Hepatocyte (in vitro differentiated cells): ENCODE measurements at regions not wholly inside any gene's neighbourhood (a gene's known extent, or its start where the extent isn't known, plus 50 kb on each side); places are given as distances from the start of the nearest gene placed in this dataset.

Experiments used
- DNase-seq: peaks from one replicate; pipeline ENCODE4 v3.0.0-alpha.2; 2016; ENCODE audit warnings: low spot score
- H2AFZ ChIP-seq: fragments of 200-600 bp; sonication (generic); 2 replicates; pipeline ENCODE4 v1.6.0; 2016; ENCODE audit warnings: antibody characterized with exemption, mild to moderate bottlenecking
- H3K27ac ChIP-seq: fragments of 200-600 bp; sonication (generic); 2 replicates; pipeline ENCODE4 v1.5.1; 2016; ENCODE audit warnings: mild to moderate bottlenecking
- H3K27me3 ChIP-seq: fragments of 200-600 bp; sonication (generic); 2 replicates; pipeline ENCODE4 v1.6.1; 2016
- H3K36me3 ChIP-seq: fragments of 200-600 bp; sonication (generic); replicated peaks from 2 replicates; pipeline ENCODE4 v1.5.1; 2016; ENCODE audit warnings: low read depth; ENCODE audit not compliant: insufficient read depth
- H3K4me1 ChIP-seq: fragments of 200-600 bp; sonication (generic); 2 replicates; pipeline ENCODE4 v1.5.1; 2016; ENCODE audit warnings: mild to moderate bottlenecking, moderate library complexity; ENCODE audit not compliant: insufficient read depth
- H3K4me2 ChIP-seq: fragments of 200-600 bp; sonication (generic); 2 replicates; pipeline ENCODE4 v1.6.0; 2016
- H3K4me3 ChIP-seq: fragments of 200-600 bp; sonication (generic); 2 replicates; pipeline ENCODE4 v1.5.1; 2016; ENCODE audit warnings: mild to moderate bottlenecking
- H3K79me2 ChIP-seq: fragments of 200-600 bp; sonication (generic); 2 replicates; pipeline ENCODE4 v1.6.0; 2017; ENCODE audit warnings: mild to moderate bottlenecking
- H3K9me2 ChIP-seq: fragments of 200-600 bp; sonication (generic); replicated peaks from 2 replicates; pipeline ENCODE4 v1.6.0; 2017; ENCODE audit warnings: mild to moderate bottlenecking; ENCODE audit not compliant: insufficient read depth
- H3K9me3 ChIP-seq: fragments of 200-600 bp; sonication (generic); 2 replicates; pipeline ENCODE4 v1.5.1; 2016; ENCODE audit warnings: low read depth, mild to moderate bottlenecking
- H4K20me1 ChIP-seq: fragments of 200-600 bp; sonication (generic); 2 replicates; pipeline ENCODE4 v1.6.0; 2016; ENCODE audit warnings: mild to moderate bottlenecking; ENCODE audit not compliant: insufficient read depth, poor library complexity, severe bottlenecking
- EZH2 ChIP-seq: fragments of 200-600 bp; sonication (generic); IDR thresholded peaks from 2 replicates; pipeline ENCODE4 v1.6.1; 2016; ENCODE audit warnings: antibody characterized with exemption, mild to moderate bottlenecking, borderline replicate concordance
- EZH2phosphoT487 ChIP-seq: fragments of 200-600 bp; sonication (generic); IDR thresholded peaks from one replicate; pipeline ENCODE4 v1.6.1; 2018; ENCODE audit warnings: antibody characterized with exemption, mild to moderate bottlenecking, low read depth, moderate library complexity; ENCODE audit not compliant: unreplicated experiment, severe bottlenecking
- WGBS: methylation state at CpG from one replicate; pipeline ENCODE4 v1.1.6; 2016; ENCODE audit warnings: low lambda C conversion rate; ENCODE audit errors: missing lambda C conversion rate; 5-methylcytosine and 5-hydroxymethylcytosine counted together
- TF ChIP-seq, protein P1 (sequence below): fragments of 200-600 bp; sonication (generic); IDR thresholded peaks from 2 replicates; pipeline ENCODE4 v1.5.1; 2016; ENCODE audit warnings: antibody characterized with exemption, mild to moderate bottlenecking; ENCODE audit not compliant: poor library complexity

DNA sequence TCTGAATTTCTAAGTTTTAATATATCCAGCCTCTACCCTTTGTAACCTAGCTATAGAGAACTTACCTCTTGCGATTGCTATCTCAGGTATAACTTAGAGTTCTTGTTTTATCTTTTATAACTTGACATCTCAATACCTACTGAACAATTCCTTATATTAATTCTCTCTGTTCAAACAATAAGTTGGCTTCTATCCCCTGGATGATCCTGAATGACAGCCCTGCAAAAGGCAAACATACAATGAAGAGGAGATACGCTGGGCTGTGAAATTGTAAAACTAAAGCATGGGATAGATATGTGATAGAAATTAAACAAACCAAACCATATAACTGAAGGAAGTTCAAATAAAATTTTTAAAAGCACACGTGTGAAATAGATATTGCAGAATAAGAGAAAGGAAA, 513.6 kb upstream of the PTCHD4 start:
- Histone ChIP-seq H3K27ac (no peak overlapping the region), H3K36me3 (no peaks in the 10 kb centered on the region), H3K79me2 (no peaks in the 10 kb centered on the region), H3K9me3 (no peaks in the 10 kb centered on the region), H3K9me2 (no peaks in the 10 kb centered on the region), H4K20me1 (no peaks in the 10 kb centered on the region), H3K4me1 (no peaks in the 10 kb centered on the region), H2AFZ (no peak overlapping the region), H3K4me2 (no peak overlapping the region), H3K27me3 (no peaks in the 10 kb centered on the region), H3K4me3 (no peak overlapping the region)
- DNase-seq: no peak
- WGBS: 63% methylated on average over 3 of the region's 3 CpGs
- TF ChIP-seq, protein P1, sequence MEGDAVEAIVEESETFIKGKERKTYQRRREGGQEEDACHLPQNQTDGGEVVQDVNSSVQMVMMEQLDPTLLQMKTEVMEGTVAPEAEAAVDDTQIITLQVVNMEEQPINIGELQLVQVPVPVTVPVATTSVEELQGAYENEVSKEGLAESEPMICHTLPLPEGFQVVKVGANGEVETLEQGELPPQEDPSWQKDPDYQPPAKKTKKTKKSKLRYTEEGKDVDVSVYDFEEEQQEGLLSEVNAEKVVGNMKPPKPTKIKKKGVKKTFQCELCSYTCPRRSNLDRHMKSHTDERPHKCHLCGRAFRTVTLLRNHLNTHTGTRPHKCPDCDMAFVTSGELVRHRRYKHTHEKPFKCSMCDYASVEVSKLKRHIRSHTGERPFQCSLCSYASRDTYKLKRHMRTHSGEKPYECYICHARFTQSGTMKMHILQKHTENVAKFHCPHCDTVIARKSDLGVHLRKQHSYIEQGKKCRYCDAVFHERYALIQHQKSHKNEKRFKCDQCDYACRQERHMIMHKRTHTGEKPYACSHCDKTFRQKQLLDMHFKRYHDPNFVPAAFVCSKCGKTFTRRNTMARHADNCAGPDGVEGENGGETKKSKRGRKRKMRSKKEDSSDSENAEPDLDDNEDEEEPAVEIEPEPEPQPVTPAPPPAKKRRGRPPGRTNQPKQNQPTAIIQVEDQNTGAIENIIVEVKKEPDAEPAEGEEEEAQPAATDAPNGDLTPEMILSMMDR: no peak
- TF ChIP-seq EZH2phosphoT487 (no peak), EZH2 (no peak)

DNA sequence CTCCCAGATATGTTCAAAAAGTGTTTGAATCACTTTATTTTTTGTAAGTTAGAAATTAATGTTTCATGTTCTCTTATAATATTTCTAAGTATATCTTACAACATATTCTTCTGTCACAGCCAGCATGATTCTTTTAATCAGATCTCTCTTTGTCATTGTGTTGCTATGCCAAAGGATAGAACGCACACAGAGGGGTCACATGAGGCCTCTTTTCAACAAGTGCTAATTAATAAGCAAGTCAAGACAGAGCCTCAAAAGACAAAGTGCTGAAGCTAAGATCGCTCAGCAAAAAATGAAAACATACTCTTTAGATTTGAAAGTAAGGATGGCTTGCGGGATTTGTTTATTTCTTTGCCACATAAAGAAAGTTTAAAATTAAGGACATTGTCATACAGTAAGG, 508.8 kb upstream of the PTCHD4 start:
- Histone ChIP-seq H4K20me1 (no peaks in the 10 kb centered on the region), H3K4me1 (no peaks in the 10 kb centered on the region), H3K9me3 (no peaks in the 10 kb centered on the region), H2AFZ (no peak overlapping the region), H3K9me2 (no peaks in the 10 kb centered on the region), H3K4me2 (no peak overlapping the region), H3K4me3 (no peak overlapping the region), H3K27ac (no peak overlapping the region), H3K36me3 (no peaks in the 10 kb centered on the region), H3K27me3 (no peaks in the 10 kb centered on the region), H3K79me2 (no peaks in the 10 kb centered on the region)
- no peak for TF ChIP-seq EZH2
- no peak for TF ChIP-seq EZH2phosphoT487
- TF ChIP-seq, protein P1: no peak
- no peak for DNase-seq
- 79% methylated on average over 3 of the region's 3 CpGs for WGBS

DNA sequence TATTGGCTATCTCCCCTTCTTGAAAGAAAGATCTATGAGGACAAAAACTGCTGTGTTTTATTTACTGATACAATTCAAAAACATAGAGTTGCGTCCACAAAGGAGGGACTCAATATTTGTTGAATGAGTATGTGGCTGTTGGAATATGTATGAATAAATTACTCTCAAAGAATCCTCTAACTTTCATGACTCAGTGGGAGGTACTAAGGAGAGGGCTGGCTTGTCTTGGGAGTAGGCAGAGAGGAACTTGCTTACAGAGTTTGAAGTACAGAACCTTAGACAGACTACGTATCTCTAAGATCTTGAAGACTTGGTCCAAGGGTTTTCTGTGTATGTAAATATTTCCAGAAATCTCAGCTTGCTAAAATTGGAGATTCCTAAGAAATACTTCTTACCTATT, 504.0 kb upstream of the PTCHD4 start:
- 91% methylated on average over 2 of the region's 2 CpGs for WGBS
- TF ChIP-seq, protein P1: no peak
- TF ChIP-seq EZH2 (no peak), EZH2phosphoT487 (no peak)
- no peak overlapping the region for H3K27ac ChIP-seq
- H3K4me3 ChIP-seq: no peak overlapping the region
- H3K9me2 ChIP-seq: no peaks in the 10 kb centered on the region
- H3K27me3 ChIP-seq: no peaks in the 10 kb centered on the region
- no peaks in the 10 kb centered on the region for H3K79me2 ChIP-seq
- no peak overlapping the region for H2AFZ ChIP-seq
- no peaks in the 10 kb centered on the region for H3K4me1 ChIP-seq
- DNase-seq: no peak
- H3K36me3 ChIP-seq: no peaks in the 10 kb centered on the region
- no peaks in the 10 kb centered on the region for H3K9me3 ChIP-seq
- no peaks in the 10 kb centered on the region for H4K20me1 ChIP-seq
- H3K4me2 ChIP-seq: no peak overlapping the region

DNA sequence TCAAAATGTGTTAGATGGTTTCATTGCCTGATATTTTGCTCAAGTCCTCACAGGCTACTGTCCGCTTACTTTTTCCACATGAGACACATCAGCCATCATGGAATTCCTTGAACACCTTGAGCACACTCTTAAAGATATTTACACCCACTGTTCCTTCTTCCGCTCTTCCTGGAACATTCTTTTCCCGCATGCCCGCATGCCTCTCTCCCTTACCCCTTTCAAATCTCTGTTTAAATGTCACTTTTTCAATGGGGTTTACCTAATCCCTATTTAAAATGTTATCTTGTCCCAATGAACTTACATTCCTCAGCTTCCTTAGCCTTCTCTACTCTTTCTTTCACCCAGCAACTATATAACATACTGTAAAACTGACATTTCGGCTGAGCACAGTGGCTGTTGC, 503.3 kb upstream of the PTCHD4 start:
- H3K9me2 ChIP-seq: no peaks in the 10 kb centered on the region
- DNase-seq: no peak
- WGBS: 93% methylated on average over 5 of the region's 5 CpGs

More for the DNA sequence above, 503.3 kb upstream of the PTCHD4 start:
- Histone ChIP-seq H3K9me3 (no peaks in the 10 kb centered on the region), H3K27me3 (no peaks in the 10 kb centered on the region), H3K4me1 (no peaks in the 10 kb centered on the region), H3K27ac (no peak overlapping the region), H3K36me3 (no peaks in the 10 kb centered on the region), H3K4me3 (no peak overlapping the region), H2AFZ (no peak overlapping the region), H3K4me2 (no peak overlapping the region), H3K79me2 (no peaks in the 10 kb centered on the region), H4K20me1 (no peaks in the 10 kb centered on the region)
- TF ChIP-seq EZH2phosphoT487: no peak
- TF ChIP-seq, protein P1: no peak
